ENCODE measurements at regions not wholly inside any gene's neighbourhood (a gene's known extent, or its start where the extent isn't known, plus 50 kb on each side); places are given as distances from the start of the nearest gene placed in this dataset.

- no peaks in the 10 kb centered on the region for H3K27me3 ChIP-seq (replicated peaks; ENCODE audit: insufficient read depth, low read depth, low read length, poor library complexity)
- ChIA-PET CTCF (no interaction called here), POLR2A (ENCODE audit: low non-redundant PET) (no interaction called here)
- intact Hi-C loops (cut with micrococcal nuclease; ENCODE audit: unreplicated experiment) = no loop called here
- no peaks in the 10 kb centered on the region for H3K36me3 ChIP-seq (ENCODE audit: insufficient read depth, low read length, poor library complexity, severe bottlenecking)
- no peak overlapping the region for H3K4me3 ChIP-seq (ENCODE audit: low read depth, low read length, poor library complexity, severe bottlenecking)
- H3K9me3 ChIP-seq (ENCODE audit: low read depth, low read length, poor library complexity, severe bottlenecking) = no peaks in the 10 kb centered on the region
- DNase-seq (ENCODE audit: low spot score) = no peak
- H3K4me1 ChIP-seq (ENCODE audit: insufficient read depth, low read length, poor library complexity, severe bottlenecking) = no peaks in the 10 kb centered on the region
- H3K27ac ChIP-seq (ENCODE audit: low read depth, low read length, poor library complexity, severe bottlenecking) = no peak overlapping the region
- no peak for TF ChIP-seq CTCF (conservative IDR thresholded peaks at IDR 0.05; ENCODE audit: low read depth, low read length)
- no peak for TF ChIP-seq EZH2 (IDR thresholded peaks at IDR 0.05; ENCODE audit: borderline replicate concordance, low read depth, low read length, poor library complexity, severe bottlenecking)
- no TSS peak for BruUV-seq (replicated peaks)
These were observed 158.9 kb upstream of the JUN start for GRCh38 chr1:58942759-58943191.

- POLR2A ChIA-PET (ENCODE audit: low non-redundant PET) = no interaction called here
- TF ChIP-seq EZH2 (IDR thresholded peaks at IDR 0.05; ENCODE audit: borderline replicate concordance, low read depth, low read length, poor library complexity, severe bottlenecking) = no peak
- no peak for TF ChIP-seq CTCF (conservative IDR thresholded peaks at IDR 0.05; ENCODE audit: low read depth, low read length)
- H3K9me3 ChIP-seq (ENCODE audit: low read depth, low read length, poor library complexity, severe bottlenecking) = no peaks in the 10 kb centered on the region
- no peak overlapping the region for H3K4me3 ChIP-seq (ENCODE audit: low read depth, low read length, poor library complexity, severe bottlenecking)
- no peaks in the 10 kb centered on the region for H3K4me1 ChIP-seq (ENCODE audit: insufficient read depth, low read length, poor library complexity, severe bottlenecking)
- DNase-seq (ENCODE audit: low spot score) = no peak
- H3K36me3 ChIP-seq (ENCODE audit: insufficient read depth, low read length, poor library complexity, severe bottlenecking) = no peaks in the 10 kb centered on the region
- H3K27ac ChIP-seq (ENCODE audit: low read depth, low read length, poor library complexity, severe bottlenecking) = no peak overlapping the region
- no peaks in the 10 kb centered on the region for H3K27me3 ChIP-seq (replicated peaks; ENCODE audit: insufficient read depth, low read depth, low read length, poor library complexity)
- intact Hi-C loops (cut with micrococcal nuclease; ENCODE audit: unreplicated experiment) = no loop called here
- CTCF ChIA-PET = no interaction called here
- BruUV-seq (replicated peaks) = no TSS peak
These were observed 159.9 kb upstream of the JUN start for GRCh38 chr1:58943776-58944175.

GRCh38 chr1:58944439-58944838, 160.6 kb upstream of the JUN start:
- H3K9me3 ChIP-seq (ENCODE audit: low read depth, low read length, poor library complexity, severe bottlenecking) = no peaks in the 10 kb centered on the region
- CTCF ChIA-PET = no interaction called here
- no peaks in the 10 kb centered on the region for H3K27me3 ChIP-seq (replicated peaks; ENCODE audit: insufficient read depth, low read depth, low read length, poor library complexity)
- H3K4me3 ChIP-seq (ENCODE audit: low read depth, low read length, poor library complexity, severe bottlenecking) = no peak overlapping the region
- TF ChIP-seq CTCF (conservative IDR thresholded peaks at IDR 0.05; ENCODE audit: low read depth, low read length) (no peak), EZH2 (IDR thresholded peaks at IDR 0.05; ENCODE audit: borderline replicate concordance, low read depth, low read length, poor library complexity, severe bottlenecking) (no peak)
- intact Hi-C loops (cut with micrococcal nuclease; ENCODE audit: unreplicated experiment) = no loop called here
- POLR2A ChIA-PET (ENCODE audit: low non-redundant PET) = no interaction called here
- BruUV-seq (replicated peaks) = no TSS peak
- no peaks in the 10 kb centered on the region for H3K36me3 ChIP-seq (ENCODE audit: insufficient read depth, low read length, poor library complexity, severe bottlenecking)
- H3K4me1 ChIP-seq (ENCODE audit: insufficient read depth, low read length, poor library complexity, severe bottlenecking) = no peaks in the 10 kb centered on the region
- no peak for DNase-seq (ENCODE audit: low spot score)
- no peak overlapping the region for H3K27ac ChIP-seq (ENCODE audit: low read depth, low read length, poor library complexity, severe bottlenecking)

Measured in A673 (cell line).